ENCODE measurements at regions not wholly inside any gene's neighbourhood (a gene's known extent, or its start where the extent isn't known, plus 50 kb on each side); places are given as distances from the start of the nearest gene placed in this dataset.

DNA sequence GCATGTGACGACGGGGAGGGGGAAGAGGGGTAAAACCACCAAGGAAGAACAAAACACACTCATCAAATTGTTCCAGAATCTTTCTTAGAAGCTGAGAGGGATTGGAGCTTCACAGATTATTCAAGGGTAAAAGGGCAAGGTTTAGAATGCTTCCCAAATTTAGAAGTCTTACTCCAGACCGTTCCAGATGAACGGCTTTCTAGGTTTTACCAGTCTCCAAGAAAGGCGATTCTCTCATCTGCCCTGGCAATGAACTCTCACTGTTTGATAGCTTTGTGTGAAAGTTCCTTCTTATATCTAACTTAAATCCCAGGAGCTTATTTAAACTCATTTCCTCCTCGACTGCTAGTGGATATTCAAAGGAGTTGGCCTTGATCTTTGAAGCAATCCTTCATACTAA, 124.3 kb upstream of the PRICKLE2 start:
- DNase-seq: no peak
- H3K27ac ChIP-seq: no peak overlapping the region
- H4K20me1 ChIP-seq (ENCODE audit: insufficient read depth): no peaks in the 10 kb centered on the region
- H3K9ac ChIP-seq: no peak overlapping the region
- in situ Hi-C loops (cut with MboI): no loop called here
- 83 to 89% methylated on average over 6 of the region's 6 CpGs for WGBS, 2 experiments (ENCODE audit: low coverage in 1 of 2, low lambda C conversion rate in 2 of 2, missing lambda C conversion rate in 2 of 2)
- no peak overlapping the region for H3K4me3 ChIP-seq
- no peak overlapping the region for H3K4me2 ChIP-seq (ENCODE audit: unreplicated experiment)
- H3K4me1 ChIP-seq (ENCODE audit: insufficient read depth): peaks cover 41% of the 10 kb centered on the region
- no peaks in the 10 kb centered on the region for H3K36me3 ChIP-seq (ENCODE audit: low read depth)
- H3K79me2 ChIP-seq (ENCODE audit: insufficient read depth): no peaks in the 10 kb centered on the region
- H3F3A ChIP-seq (ENCODE audit: insufficient read depth): peaks cover 37% of the 10 kb centered on the region
- TF ChIP-seq EZH2phosphoT487 (IDR thresholded peaks at IDR 0.05; ENCODE audit: insufficient read depth, low read depth) (no peak), EZH2 (IDR thresholded peaks at IDR 0.05; ENCODE audit: insufficient read depth, poor library complexity, severe bottlenecking) (no peak)
- no peak overlapping the region for H2AFZ ChIP-seq
- H3K9me2 ChIP-seq (ENCODE audit: insufficient read depth): no peaks in the 10 kb centered on the region
- H3K9me3 ChIP-seq (ENCODE audit: low read depth): no peaks in the 10 kb centered on the region
- H3K27me3 ChIP-seq (replicated peaks; ENCODE audit: insufficient read depth): no peaks in the 10 kb centered on the region

DNA sequence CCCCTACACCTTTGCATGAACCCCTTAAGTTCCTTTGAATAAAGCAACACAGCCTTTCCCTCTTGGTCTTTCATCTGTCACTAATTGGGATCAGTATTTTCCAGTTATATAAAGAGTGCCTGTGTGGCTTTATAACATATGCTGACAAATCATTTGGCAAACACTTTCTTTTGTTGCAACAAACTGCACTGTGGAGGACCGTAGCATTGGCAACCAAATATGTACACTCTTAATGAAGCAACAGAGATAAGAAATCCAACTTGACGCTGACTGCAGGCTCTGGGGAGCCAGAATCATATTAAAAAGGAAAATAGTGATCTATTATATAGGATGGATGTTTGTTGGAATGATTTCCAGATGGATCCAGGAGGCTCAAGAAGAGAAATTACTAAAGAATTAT, 120.1 kb upstream of the PRICKLE2 start:
- Histone ChIP-seq H3K4me3 (peak overlapping the region; percentile 17; the same call in 1 of the 2 replicates), H3K9ac (peak overlapping the region; percentile 76), H3K27me3 (replicated peaks; ENCODE audit: insufficient read depth) (no peaks in the 10 kb centered on the region), H3K4me1 (ENCODE audit: insufficient read depth) (peaks cover 53% of the 10 kb centered on the region), H3K4me2 (ENCODE audit: unreplicated experiment) (peak overlapping the region; percentile 52), H4K20me1 (ENCODE audit: insufficient read depth) (no peaks in the 10 kb centered on the region), H3K9me3 (ENCODE audit: low read depth) (no peaks in the 10 kb centered on the region), H2AFZ (no peak overlapping the region), H3K27ac (peak overlapping the region; percentile 95), H3F3A (ENCODE audit: insufficient read depth) (peaks cover 52% of the 10 kb centered on the region), H3K9me2 (ENCODE audit: insufficient read depth) (no peaks in the 10 kb centered on the region), H3K36me3 (ENCODE audit: low read depth) (no peaks in the 10 kb centered on the region), H3K79me2 (ENCODE audit: insufficient read depth) (no peaks in the 10 kb centered on the region)
- in situ Hi-C loops (cut with MboI): no loop called here
- TF ChIP-seq EZH2phosphoT487 (IDR thresholded peaks at IDR 0.05; ENCODE audit: insufficient read depth, low read depth) (no peak), EZH2 (IDR thresholded peaks at IDR 0.05; ENCODE audit: insufficient read depth, poor library complexity, severe bottlenecking) (no peak)
- peak; percentile 95 for DNase-seq
- WGBS, 2 experiments (ENCODE audit: low coverage in 1 of 2, low lambda C conversion rate in 2 of 2, missing lambda C conversion rate in 2 of 2): 2 to 7% methylated on average over 2 of the region's 2 CpGs

DNA sequence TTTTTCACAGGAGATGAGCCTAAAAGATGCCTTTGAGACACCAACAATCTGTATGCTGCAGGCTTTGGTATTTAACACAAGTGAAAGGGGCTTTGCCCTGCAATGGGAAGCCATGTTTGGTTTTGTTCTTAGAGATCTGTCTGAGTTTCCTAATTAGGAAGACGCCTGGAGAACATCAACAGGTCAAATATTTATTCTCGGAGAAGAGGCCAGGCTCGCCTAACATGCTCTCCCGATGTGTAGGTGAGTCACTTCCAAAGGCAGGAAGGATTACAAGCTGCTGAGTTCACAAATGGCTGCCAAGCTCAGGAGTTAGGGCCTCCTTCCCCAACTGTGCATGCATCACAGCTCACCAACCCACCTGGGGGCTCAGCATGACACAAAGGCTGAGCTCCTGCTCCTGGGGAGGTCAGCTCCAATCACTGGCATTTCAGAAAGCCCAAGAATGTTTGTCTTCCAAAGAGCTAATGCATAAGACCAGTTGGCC, 119.5 kb upstream of the PRICKLE2 start:
- no peaks in the 10 kb centered on the region for H3K9me2 ChIP-seq (ENCODE audit: insufficient read depth)

DNA sequence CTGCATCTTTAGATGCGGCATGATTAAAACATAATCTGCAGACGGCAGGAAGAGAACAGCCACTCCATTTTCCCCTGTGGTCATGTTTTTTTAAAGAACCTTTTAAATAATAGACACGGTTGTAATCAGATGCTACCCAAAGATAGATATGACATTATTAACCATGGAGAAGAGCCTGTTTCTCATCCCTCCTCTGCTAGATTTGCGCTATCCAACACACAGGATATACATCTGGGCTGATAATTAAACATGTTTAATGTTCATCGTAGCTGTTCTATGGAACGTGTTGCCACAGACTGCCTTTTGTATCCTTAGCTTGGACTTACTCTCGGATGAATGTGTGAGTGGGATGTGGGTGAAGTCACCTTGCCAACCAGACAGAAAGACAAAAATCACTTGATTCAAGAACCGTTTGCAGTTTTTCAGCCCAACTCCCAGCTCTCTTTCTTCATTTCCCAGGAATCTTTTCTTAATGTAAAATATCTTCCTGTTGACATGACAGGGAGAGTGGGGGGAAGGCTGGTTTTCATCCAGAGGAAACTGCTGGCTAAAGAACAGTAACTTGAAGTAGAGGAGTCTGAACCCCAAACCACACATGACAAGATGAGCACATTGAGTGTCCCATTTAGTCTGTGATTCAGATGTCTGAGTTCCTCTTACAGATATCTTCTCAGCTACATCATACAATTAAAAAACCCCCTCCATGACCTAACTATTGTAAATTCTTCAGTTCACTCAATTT, 118.6 kb upstream of the PRICKLE2 start:
- Histone ChIP-seq H4K20me1 (ENCODE audit: insufficient read depth) (no peaks in the 10 kb centered on the region), H3K4me2 (ENCODE audit: unreplicated experiment) (peak overlapping the region; percentile 52), H3K36me3 (ENCODE audit: low read depth) (no peaks in the 10 kb centered on the region), H3K4me3 (peak overlapping the region; percentile 17), H3K9ac (peak overlapping the region; percentile 76), H2AFZ (peak overlapping the region; percentile 2; the same call in 1 of the 2 replicates), H3K4me1 (ENCODE audit: insufficient read depth) (peaks cover 59% of the 10 kb centered on the region), H3K27me3 (replicated peaks; ENCODE audit: insufficient read depth) (no peaks in the 10 kb centered on the region), H3K79me2 (ENCODE audit: insufficient read depth) (no peaks in the 10 kb centered on the region), H3F3A (ENCODE audit: insufficient read depth) (peaks cover 57% of the 10 kb centered on the region), H3K9me3 (ENCODE audit: low read depth) (no peaks in the 10 kb centered on the region), H3K9me2 (ENCODE audit: insufficient read depth) (no peaks in the 10 kb centered on the region), H3K27ac (peak overlapping the region; percentile 95)
- peak; percentile 89 for DNase-seq
- 70 to 71% methylated on average over 8 of the region's 8 CpGs for WGBS, 2 experiments (ENCODE audit: low coverage in 1 of 2, low lambda C conversion rate in 2 of 2, missing lambda C conversion rate in 2 of 2)
- in situ Hi-C loops (cut with MboI): no loop called here
- TF ChIP-seq EZH2 (IDR thresholded peaks at IDR 0.05; ENCODE audit: insufficient read depth, poor library complexity, severe bottlenecking) (no peak), EZH2phosphoT487 (IDR thresholded peaks at IDR 0.05; ENCODE audit: insufficient read depth, low read depth) (no peak)

More for the DNA sequence above, 119.5 kb upstream of the PRICKLE2 start:
- peak; percentile 93 for DNase-seq
- Histone ChIP-seq H3K79me2 (ENCODE audit: insufficient read depth) (no peaks in the 10 kb centered on the region), H2AFZ (peak overlapping the region; percentile 2; the same call in 1 of the 2 replicates), H3K4me1 (ENCODE audit: insufficient read depth) (peaks cover 59% of the 10 kb centered on the region), H3K36me3 (ENCODE audit: low read depth) (no peaks in the 10 kb centered on the region), H3K4me2 (ENCODE audit: unreplicated experiment) (peak overlapping the region; percentile 52), H3K27ac (peak overlapping the region; percentile 95), H3F3A (ENCODE audit: insufficient read depth) (peaks cover 57% of the 10 kb centered on the region), H3K27me3 (replicated peaks; ENCODE audit: insufficient read depth) (no peaks in the 10 kb centered on the region), H3K4me3 (peak overlapping the region; percentile 17), H4K20me1 (ENCODE audit: insufficient read depth) (no peaks in the 10 kb centered on the region), H3K9ac (peak overlapping the region; percentile 76), H3K9me3 (ENCODE audit: low read depth) (no peaks in the 10 kb centered on the region)
- no peak for TF ChIP-seq EZH2phosphoT487 (IDR thresholded peaks at IDR 0.05; ENCODE audit: insufficient read depth, low read depth)
- TF ChIP-seq EZH2 (IDR thresholded peaks at IDR 0.05; ENCODE audit: insufficient read depth, poor library complexity, severe bottlenecking): no peak
- in situ Hi-C loops (cut with MboI): no loop called here
- 0 to 5% methylated on average over 4 of the region's 4 CpGs for WGBS, 2 experiments (ENCODE audit: low coverage in 1 of 2, low lambda C conversion rate in 2 of 2, missing lambda C conversion rate in 2 of 2)

Data from GM23248 (cell line).